Astrocyte of the spinal cord (primary cell): ENCODE measurements at regions not wholly inside any gene's neighbourhood (a gene's known extent, or its start where the extent isn't known, plus 50 kb on each side); places are given as distances from the start of the nearest gene placed in this dataset.

Experiments
- DNase-seq: peaks from one replicate; pipeline ENCODE4 v3.0.0; 2011; ENCODE audit warnings: low read depth, low spot score
- H3K4me3 ChIP-seq: 2 replicates; pipeline ENCODE4 v1.5.1; 2011; ENCODE audit warnings: low read depth, mild to moderate bottlenecking, low read length, moderate library complexity
- in situ Hi-C: cut with HindIII; loops from 2 replicates; pipeline ENCODE4 v1.10.0; 2017; ENCODE audit warnings: low sequenced_read_pairs
- TF ChIP-seq, protein P1 (sequence below): IDR thresholded peaks from 2 replicates; pipeline ENCODE4 v1.5.1; 2012; ENCODE audit warnings: low read depth, mild to moderate bottlenecking, low read length, inconsistent platforms

DNA sequence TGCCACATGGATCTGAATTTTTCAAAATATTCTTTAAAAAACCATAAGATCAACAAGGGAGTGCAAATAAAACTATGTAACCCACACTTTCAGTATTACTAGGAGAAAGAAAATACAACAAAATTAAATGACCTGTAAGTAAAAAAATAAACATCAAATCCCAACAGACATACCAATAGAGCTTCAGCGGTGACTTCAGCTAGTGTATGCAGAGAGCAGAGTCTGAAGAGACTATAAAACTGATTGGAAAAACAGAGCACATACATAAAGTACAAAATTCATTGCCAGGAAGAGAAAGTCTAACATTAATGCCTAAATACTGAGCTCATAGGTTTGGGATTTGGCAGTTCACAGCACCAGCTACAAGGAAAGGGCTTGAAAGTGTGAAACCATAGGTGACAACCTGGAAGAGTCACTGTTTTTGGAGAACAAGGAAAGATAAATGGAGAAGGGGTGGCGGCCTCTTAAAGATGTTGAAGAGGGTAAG, 291.1 kb downstream of the LMO7 start:
- in situ Hi-C loops = no loop called here
- H3K4me3 ChIP-seq = no peak overlapping the region
- TF ChIP-seq, protein P1, sequence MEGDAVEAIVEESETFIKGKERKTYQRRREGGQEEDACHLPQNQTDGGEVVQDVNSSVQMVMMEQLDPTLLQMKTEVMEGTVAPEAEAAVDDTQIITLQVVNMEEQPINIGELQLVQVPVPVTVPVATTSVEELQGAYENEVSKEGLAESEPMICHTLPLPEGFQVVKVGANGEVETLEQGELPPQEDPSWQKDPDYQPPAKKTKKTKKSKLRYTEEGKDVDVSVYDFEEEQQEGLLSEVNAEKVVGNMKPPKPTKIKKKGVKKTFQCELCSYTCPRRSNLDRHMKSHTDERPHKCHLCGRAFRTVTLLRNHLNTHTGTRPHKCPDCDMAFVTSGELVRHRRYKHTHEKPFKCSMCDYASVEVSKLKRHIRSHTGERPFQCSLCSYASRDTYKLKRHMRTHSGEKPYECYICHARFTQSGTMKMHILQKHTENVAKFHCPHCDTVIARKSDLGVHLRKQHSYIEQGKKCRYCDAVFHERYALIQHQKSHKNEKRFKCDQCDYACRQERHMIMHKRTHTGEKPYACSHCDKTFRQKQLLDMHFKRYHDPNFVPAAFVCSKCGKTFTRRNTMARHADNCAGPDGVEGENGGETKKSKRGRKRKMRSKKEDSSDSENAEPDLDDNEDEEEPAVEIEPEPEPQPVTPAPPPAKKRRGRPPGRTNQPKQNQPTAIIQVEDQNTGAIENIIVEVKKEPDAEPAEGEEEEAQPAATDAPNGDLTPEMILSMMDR = no peak
- no peak for DNase-seq

DNA sequence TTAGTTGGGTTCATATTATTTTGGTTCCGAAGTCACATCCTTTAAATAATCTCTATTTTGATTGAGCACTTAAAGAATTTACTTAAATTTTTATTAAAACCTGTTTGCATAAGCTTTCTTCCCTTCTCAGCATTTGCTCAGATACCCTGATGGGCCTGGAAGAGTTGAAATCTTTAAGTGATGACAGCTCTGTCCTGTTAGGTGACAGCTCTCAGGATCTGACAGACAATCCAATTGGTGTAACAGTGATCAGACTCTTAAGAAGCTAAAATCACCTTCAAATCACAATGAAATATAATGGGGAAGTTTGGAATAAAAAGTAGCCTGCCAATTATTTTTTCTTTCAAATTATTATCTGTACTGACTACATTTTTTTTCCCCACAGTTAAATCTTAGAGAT, 284.4 kb downstream of the LMO7 start:
- TF ChIP-seq, protein P1 = no peak
- no peak for DNase-seq
- in situ Hi-C loops = no loop called here
- no peak overlapping the region for H3K4me3 ChIP-seq

- TF ChIP-seq, protein P1 = no peak
- in situ Hi-C loops = no loop called here
- DNase-seq = no peak
- no peak overlapping the region for H3K4me3 ChIP-seq
These were observed 283.6 kb downstream of the LMO7 start for GRCh38 chr13:75919660-75920199.

DNA sequence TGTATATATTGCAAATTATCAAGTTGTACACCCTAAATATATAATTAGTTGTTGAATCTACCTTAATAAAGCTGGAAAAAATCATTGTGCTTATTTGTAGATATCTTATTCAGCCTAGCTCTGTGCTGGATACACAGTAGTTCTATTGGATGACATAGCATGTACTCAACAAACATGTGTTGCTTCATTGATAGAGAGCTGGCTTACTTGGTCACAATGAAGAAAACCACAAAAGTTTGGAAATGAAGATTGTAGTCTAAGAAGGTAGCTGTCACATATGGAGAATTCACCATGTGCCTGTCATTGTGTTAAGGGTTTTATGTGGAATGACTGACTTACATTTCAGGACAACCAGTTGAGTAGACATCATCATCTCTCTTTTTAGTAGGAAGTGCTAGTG, 278.9 kb downstream of the LMO7 start:
- TF ChIP-seq, protein P1 = no peak
- in situ Hi-C loops = no loop called here
- no peak for DNase-seq
- H3K4me3 ChIP-seq = no peak overlapping the region

DNA sequence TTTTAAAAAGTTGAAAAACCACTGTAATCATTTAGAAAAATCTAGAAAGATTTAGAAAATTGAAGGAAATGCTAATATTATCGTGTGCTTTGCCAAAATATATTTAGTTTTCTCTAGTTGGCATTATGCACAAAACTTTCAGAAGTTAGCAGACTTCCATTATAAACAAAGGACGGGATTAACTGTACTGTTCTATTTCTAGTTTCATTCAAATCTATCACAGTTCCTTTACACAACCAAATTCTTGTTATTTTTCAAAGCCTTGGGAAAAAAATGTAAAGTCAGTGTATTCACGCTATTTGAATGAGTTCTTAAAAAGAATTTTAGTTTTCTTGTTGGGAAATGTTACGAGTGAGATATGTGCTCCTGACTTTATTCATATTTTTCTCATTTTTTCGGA, 277.8 kb downstream of the LMO7 start:
- H3K4me3 ChIP-seq = no peak overlapping the region
- in situ Hi-C loops = no loop called here
- TF ChIP-seq, protein P1 = no peak
- DNase-seq = no peak

- TF ChIP-seq, protein P1 = no peak
- no peak for DNase-seq
- in situ Hi-C loops = no loop called here
- no peak overlapping the region for H3K4me3 ChIP-seq
These were observed 274.5 kb downstream of the LMO7 start for GRCh38 chr13:75910591-75910990.
